ENCODE measurements at regions not wholly inside any gene's neighbourhood (a gene's known extent, or its start where the extent isn't known, plus 50 kb on each side); places are given as distances from the start of the nearest gene placed in this dataset.

GRCh38 chr21:15676935-15677334 is 52.8 kb upstream of the USP25 start (continued):
- TF ChIP-seq, protein P1, sequence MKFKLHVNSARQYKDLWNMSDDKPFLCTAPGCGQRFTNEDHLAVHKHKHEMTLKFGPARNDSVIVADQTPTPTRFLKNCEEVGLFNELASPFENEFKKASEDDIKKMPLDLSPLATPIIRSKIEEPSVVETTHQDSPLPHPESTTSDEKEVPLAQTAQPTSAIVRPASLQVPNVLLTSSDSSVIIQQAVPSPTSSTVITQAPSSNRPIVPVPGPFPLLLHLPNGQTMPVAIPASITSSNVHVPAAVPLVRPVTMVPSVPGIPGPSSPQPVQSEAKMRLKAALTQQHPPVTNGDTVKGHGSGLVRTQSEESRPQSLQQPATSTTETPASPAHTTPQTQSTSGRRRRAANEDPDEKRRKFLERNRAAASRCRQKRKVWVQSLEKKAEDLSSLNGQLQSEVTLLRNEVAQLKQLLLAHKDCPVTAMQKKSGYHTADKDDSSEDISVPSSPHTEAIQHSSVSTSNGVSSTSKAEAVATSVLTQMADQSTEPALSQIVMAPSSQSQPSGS (IDR thresholded peaks at IDR 0.05; ENCODE audit: low read length) = no peak
- TF ChIP-seq PAX5 (IDR thresholded peaks at IDR 0.05; ENCODE audit: borderline replicate concordance, low read depth, low read length) (no peak), ZNF274 (IDR thresholded peaks at IDR 0.05; ENCODE audit: insufficient read depth, insufficient read length) (no peak), USF1 (IDR thresholded peaks at IDR 0.05; ENCODE audit: borderline replicate concordance, extremely low read length, insufficient read depth, low read depth, low read length) (no peak), SIX5 (IDR thresholded peaks at IDR 0.05; ENCODE audit: low read depth, low read length, severe bottlenecking) (no peak), KDM1A (IDR thresholded peaks at IDR 0.05; ENCODE audit: borderline replicate concordance) (no peak), NRF1 (conservative IDR thresholded peaks at IDR 0.05; ENCODE audit: low read depth, low read length) (no peak), CUX1 (IDR thresholded peaks at IDR 0.05; ENCODE audit: insufficient replicate concordance, low read depth, low read length) (no peak)
- TF ChIP-seq, protein P2, sequence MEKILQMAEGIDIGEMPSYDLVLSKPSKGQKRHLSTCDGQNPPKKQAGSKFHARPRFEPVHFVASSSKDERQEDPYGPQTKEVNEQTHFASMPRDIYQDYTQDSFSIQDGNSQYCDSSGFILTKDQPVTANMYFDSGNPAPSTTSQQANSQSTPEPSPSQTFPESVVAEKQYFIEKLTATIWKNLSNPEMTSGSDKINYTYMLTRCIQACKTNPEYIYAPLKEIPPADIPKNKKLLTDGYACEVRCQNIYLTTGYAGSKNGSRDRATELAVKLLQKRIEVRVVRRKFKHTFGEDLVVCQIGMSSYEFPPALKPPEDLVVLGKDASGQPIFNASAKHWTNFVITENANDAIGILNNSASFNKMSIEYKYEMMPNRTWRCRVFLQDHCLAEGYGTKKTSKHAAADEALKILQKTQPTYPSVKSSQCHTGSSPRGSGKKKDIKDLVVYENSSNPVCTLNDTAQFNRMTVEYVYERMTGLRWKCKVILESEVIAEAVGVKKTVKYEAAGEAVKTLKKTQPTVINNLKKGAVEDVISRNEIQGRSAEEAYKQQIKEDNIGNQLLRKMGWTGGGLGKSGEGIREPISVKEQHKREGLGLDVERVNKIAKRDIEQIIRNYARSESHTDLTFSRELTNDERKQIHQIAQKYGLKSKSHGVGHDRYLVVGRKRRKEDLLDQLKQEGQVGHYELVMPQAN (conservative IDR thresholded peaks at IDR 0.05) = no peak
- TF ChIP-seq, protein P3, sequence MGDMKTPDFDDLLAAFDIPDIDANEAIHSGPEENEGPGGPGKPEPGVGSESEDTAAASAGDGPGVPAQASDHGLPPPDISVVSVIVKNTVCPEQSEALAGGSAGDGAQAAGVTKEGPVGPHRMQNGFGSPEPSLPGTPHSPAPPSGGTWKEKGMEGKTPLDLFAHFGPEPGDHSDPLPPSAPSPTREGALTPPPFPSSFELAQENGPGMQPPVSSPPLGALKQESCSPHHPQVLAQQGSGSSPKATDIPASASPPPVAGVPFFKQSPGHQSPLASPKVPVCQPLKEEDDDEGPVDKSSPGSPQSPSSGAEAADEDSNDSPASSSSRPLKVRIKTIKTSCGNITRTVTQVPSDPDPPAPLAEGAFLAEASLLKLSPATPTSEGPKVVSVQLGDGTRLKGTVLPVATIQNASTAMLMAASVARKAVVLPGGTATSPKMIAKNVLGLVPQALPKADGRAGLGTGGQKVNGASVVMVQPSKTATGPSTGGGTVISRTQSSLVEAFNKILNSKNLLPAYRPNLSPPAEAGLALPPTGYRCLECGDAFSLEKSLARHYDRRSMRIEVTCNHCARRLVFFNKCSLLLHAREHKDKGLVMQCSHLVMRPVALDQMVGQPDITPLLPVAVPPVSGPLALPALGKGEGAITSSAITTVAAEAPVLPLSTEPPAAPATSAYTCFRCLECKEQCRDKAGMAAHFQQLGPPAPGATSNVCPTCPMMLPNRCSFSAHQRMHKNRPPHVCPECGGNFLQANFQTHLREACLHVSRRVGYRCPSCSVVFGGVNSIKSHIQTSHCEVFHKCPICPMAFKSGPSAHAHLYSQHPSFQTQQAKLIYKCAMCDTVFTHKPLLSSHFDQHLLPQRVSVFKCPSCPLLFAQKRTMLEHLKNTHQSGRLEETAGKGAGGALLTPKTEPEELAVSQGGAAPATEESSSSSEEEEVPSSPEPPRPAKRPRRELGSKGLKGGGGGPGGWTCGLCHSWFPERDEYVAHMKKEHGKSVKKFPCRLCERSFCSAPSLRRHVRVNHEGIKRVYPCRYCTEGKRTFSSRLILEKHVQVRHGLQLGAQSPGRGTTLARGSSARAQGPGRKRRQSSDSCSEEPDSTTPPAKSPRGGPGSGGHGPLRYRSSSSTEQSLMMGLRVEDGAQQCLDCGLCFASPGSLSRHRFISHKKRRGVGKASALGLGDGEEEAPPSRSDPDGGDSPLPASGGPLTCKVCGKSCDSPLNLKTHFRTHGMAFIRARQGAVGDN (IDR thresholded peaks at IDR 0.05) = no peak
